Stimulated activated CD4-positive, alpha-beta T cell treated with anti-CD3 and anti-CD28 coated beads, Interleukin-12 subunit alpha, Interleukin-12 subunit beta, amount 100 ng/mL, for 48 hours (primary cell): ENCODE measurements at regions not wholly inside any gene's neighbourhood (a gene's known extent, or its start where the extent isn't known, plus 50 kb on each side); places are given as distances from the start of the nearest gene placed in this dataset.
"Not testable (repeated sequence)": the region's sequence is repeated elsewhere in the genome, so short reads cannot be mapped to it uniquely, and the experiment has no call there.

ENCODE experiments used
- DNase-seq, 3 donors: peaks; one replicate each; pipeline ENCODE4 v3.0.0-alpha.2; 2020; ENCODE audit warnings: low read depth in 2 of 3, low spot score in 1 of 3

GRCh38 chr7:13072014-13072413, 384.6 kb downstream of the ARL4A start:
- no peak for DNase-seq

- no peak for DNase-seq
Measured at GRCh38 chr7:13077466-13077865, 390.0 kb downstream of the ARL4A start.

GRCh38 chr7:13078105-13078504, 390.7 kb downstream of the ARL4A start:
- DNase-seq = no peak

- no peak for DNase-seq
Measured at GRCh38 chr7:13090959-13091358, 403.5 kb downstream of the ARL4A start.

GRCh38 chr7:13091974-13092707, 404.7 kb downstream of the ARL4A start:
- DNase-seq = no peak

- no peak for DNase-seq
Measured at GRCh38 chr7:13092708-13093005, 405.2 kb downstream of the ARL4A start.

GRCh38 chr7:13093160-13093559, 405.7 kb downstream of the ARL4A start:
- DNase-seq = no peak

- no peak for DNase-seq
Measured at GRCh38 chr7:13097499-13097898, 410.1 kb downstream of the ARL4A start.

GRCh38 chr7:13098161-13098560, 410.7 kb downstream of the ARL4A start:
- no peak for DNase-seq

GRCh38 chr7:13099154-13099795, 411.8 kb downstream of the ARL4A start:
- DNase-seq = peak in 1 of 3 donors; percentile 1

GRCh38 chr7:13104128-13104527, 416.7 kb downstream of the ARL4A start:
- no peak for DNase-seq

- no peak for DNase-seq
Measured at GRCh38 chr7:13105209-13105608, 417.8 kb downstream of the ARL4A start.

GRCh38 chr7:13106513-13106912, 419.1 kb downstream of the ARL4A start:
- DNase-seq = no peak

- DNase-seq = no peak
Measured at GRCh38 chr7:13107291-13107690, 419.9 kb downstream of the ARL4A start.

GRCh38 chr7:13108061-13108460, 420.6 kb downstream of the ARL4A start:
- DNase-seq = no peak

- no peak for DNase-seq
Measured at GRCh38 chr7:13109201-13109600, 421.8 kb downstream of the ARL4A start.

GRCh38 chr7:13110107-13110506, 422.7 kb downstream of the ARL4A start:
- DNase-seq = no peak

- no peak for DNase-seq
Measured at GRCh38 chr7:13111230-13111629, 423.8 kb downstream of the ARL4A start.

GRCh38 chr7:13114240-13114639, 426.8 kb downstream of the ARL4A start:
- DNase-seq = not testable (repeated sequence)

- no peak for DNase-seq
Measured at GRCh38 chr7:13115157-13115772, 427.8 kb downstream of the ARL4A start.

GRCh38 chr7:13115855-13116254, 428.4 kb downstream of the ARL4A start:
- DNase-seq = no peak

- DNase-seq = no peak
Measured at GRCh38 chr7:13117103-13117502, 429.7 kb downstream of the ARL4A start.

GRCh38 chr7:13117592-13117991, 430.2 kb downstream of the ARL4A start:
- DNase-seq = no peak
